ENCODE measurements at regions not wholly inside any gene's neighbourhood (a gene's known extent, or its start where the extent isn't known, plus 50 kb on each side); places are given as distances from the start of the nearest gene placed in this dataset.

GRCh38 chr4:101419336-101420135, 72.2 kb upstream of the PPP3CA start:
- TF ChIP-seq CTCF (IDR thresholded peaks at IDR 0.05), result no peak
- no peak for TF ChIP-seq POLR2A (IDR thresholded peaks at IDR 0.05)

Data from adrenal gland (tissue), 5 donors.